K562 (cell line): ENCODE measurements at regions not wholly inside any gene's neighbourhood (a gene's known extent, or its start where the extent isn't known, plus 50 kb on each side); places are given as distances from the start of the nearest gene placed in this dataset.

ENCODE experiments used
- CBX5 ChIP-seq: IDR thresholded peaks from 2 replicates; pipeline ENCODE4 v1.6.1; 2014; ENCODE audit warnings: low read depth, borderline replicate concordance
- MYBL2 ChIP-seq, 2 experiments: fragments of 450-650 bp in 1 of 2; sonication (generic) in 1 of 2; formaldehyde crosslinking in 1 of 2; IDR thresholded peaks; 2 replicates each; pipeline versions ENCODE4 v1.6.1 to v1.8.1; 2017 to 2022; ENCODE audit warnings: borderline replicate concordance in 1 of 2, inconsistent platforms in 1 of 2, low read depth in 1 of 2, mild to moderate bottlenecking in 1 of 2, missing genetic modification reagents in 1 of 2, moderate library complexity in 1 of 2
- NONO ChIP-seq, 2 experiments: fragments of 200-400 bp in 1 of 2; fragments of 450-650 bp in 1 of 2; formaldehyde crosslinking in 1 of 2; IDR thresholded peaks; 2 replicates each; pipeline ENCODE4 v1.6.1; 2017; ENCODE audit warnings: low read depth in 2 of 2, mild to moderate bottlenecking in 2 of 2, moderate library complexity in 2 of 2, low read length in 1 of 2
- POLR2AphosphoS5 ChIP-seq: IDR thresholded peaks from 2 replicates; pipeline ENCODE4 v1.6.1; 2011; ENCODE audit warnings: mild to moderate bottlenecking, low read depth, low read length, moderate library complexity; ENCODE audit not compliant: control insufficient read depth, insufficient read depth
- SMARCC2 ChIP-seq: fragments of 450-650 bp; IDR thresholded peaks from 2 replicates; pipeline ENCODE4 v1.6.1; 2017; ENCODE audit warnings: antibody characterized with exemption, moderate library complexity, mild to moderate bottlenecking, low read depth
- SMC3 ChIP-seq: conservative IDR thresholded peaks from 2 replicates; pipeline ENCODE4 v1.6.1; 2011; ENCODE audit warnings: low read depth, low read length, improper control_type of control experiment; ENCODE audit not compliant: insufficient read depth
- SNIP1 ChIP-seq: fragments of 450-650 bp; IDR thresholded peaks from 2 replicates; pipeline ENCODE4 v1.7.1; 2017; ENCODE audit warnings: low read depth, mild to moderate bottlenecking
- YY1 ChIP-seq, 3 experiments: IDR thresholded peaks; 2 replicates each; pipeline ENCODE4 v1.6.1; 2011; ENCODE audit warnings: low read length in 2 of 3, mild to moderate bottlenecking in 2 of 3, moderate library complexity in 2 of 3, borderline replicate concordance in 1 of 3, control low read depth in 1 of 3, low read depth in 1 of 3; ENCODE audit not compliant: insufficient read depth in 3 of 3, insufficient replicate concordance in 2 of 3, control insufficient read depth in 1 of 3, insufficient read length in 1 of 3; ENCODE audit errors: extremely low read depth in 1 of 3
- ZNF79 ChIP-seq: fragments of 250-450 bp; sonication (Bioruptor Pico); IDR thresholded peaks from 2 replicates; pipeline ENCODE4 v1.4.0; 2020; ENCODE audit warnings: low read depth, mild to moderate bottlenecking, moderate library complexity
- ZZZ3 ChIP-seq: fragments of 450-650 bp; IDR thresholded peaks from 2 replicates; pipeline ENCODE4 v1.6.1; 2016; ENCODE audit warnings: antibody characterized with exemption, mild to moderate bottlenecking, moderate library complexity
- TF ChIP-seq, protein P1 (sequence below), 3 experiments: IDR thresholded peaks in 2 of 3; conservative IDR thresholded peaks in 1 of 3; 2 replicates each; pipeline ENCODE4 v1.5.1; 2011 to 2012; ENCODE audit warnings: low read length in 3 of 3, mild to moderate bottlenecking in 3 of 3, control low read depth in 2 of 3, improper control_type of control experiment in 1 of 3, inconsistent platforms in 1 of 3, low read depth in 1 of 3, mixed read lengths in 1 of 3, moderate library complexity in 1 of 3; ENCODE audit not compliant: insufficient read depth in 2 of 3
- TF ChIP-seq, protein P2 (sequence below): fragments of 450-650 bp; formaldehyde crosslinking; IDR thresholded peaks from 2 replicates; pipeline ENCODE4 v1.4.0; 2022; ENCODE audit warnings: mild to moderate bottlenecking, moderate library complexity

DNA sequence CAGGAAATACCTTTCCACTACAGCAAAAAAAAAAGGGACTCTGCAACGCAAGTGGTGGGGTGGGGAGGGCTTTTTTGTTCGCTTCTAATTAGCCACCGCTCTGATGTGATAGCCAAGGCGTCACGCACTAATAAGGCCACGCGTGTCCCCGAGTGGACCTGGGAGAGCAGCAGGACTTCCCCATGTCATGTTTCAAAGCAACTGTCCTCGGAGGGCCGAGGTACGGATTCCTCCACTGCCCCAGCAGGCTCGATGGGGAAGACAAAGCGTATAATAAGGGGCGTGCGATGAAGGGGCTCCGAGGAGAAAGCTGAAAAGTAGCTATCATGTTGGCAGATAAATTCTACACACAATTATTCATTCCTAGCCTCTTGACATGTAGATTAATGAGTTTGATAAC lies 179.7 kb upstream of the ZNF507 start:
- no peak for TF ChIP-seq POLR2AphosphoS5
- TF ChIP-seq CBX5, result no peak
- no peak for TF ChIP-seq SMARCC2
- TF ChIP-seq, protein P1, sequence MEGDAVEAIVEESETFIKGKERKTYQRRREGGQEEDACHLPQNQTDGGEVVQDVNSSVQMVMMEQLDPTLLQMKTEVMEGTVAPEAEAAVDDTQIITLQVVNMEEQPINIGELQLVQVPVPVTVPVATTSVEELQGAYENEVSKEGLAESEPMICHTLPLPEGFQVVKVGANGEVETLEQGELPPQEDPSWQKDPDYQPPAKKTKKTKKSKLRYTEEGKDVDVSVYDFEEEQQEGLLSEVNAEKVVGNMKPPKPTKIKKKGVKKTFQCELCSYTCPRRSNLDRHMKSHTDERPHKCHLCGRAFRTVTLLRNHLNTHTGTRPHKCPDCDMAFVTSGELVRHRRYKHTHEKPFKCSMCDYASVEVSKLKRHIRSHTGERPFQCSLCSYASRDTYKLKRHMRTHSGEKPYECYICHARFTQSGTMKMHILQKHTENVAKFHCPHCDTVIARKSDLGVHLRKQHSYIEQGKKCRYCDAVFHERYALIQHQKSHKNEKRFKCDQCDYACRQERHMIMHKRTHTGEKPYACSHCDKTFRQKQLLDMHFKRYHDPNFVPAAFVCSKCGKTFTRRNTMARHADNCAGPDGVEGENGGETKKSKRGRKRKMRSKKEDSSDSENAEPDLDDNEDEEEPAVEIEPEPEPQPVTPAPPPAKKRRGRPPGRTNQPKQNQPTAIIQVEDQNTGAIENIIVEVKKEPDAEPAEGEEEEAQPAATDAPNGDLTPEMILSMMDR (IDR thresholded peaks at IDR 0.05 in 2 of 3, conservative IDR thresholded peaks at IDR 0.05 in 1 of 3; ENCODE audit: insufficient read depth in 2 of 3, low read depth in 1 of 3, low read length in 3 of 3), result no peak
- TF ChIP-seq SMC3, result no peak
- TF ChIP-seq NONO (IDR thresholded peaks at IDR 0.05; ENCODE audit: low read depth in 2 of 2, low read length in 1 of 2), result no peak
- TF ChIP-seq ZZZ3, result no peak
- no peak for TF ChIP-seq SNIP1
- TF ChIP-seq ZNF79, result no peak
- no peak for TF ChIP-seq MYBL2 (IDR thresholded peaks at IDR 0.05; ENCODE audit: low read depth)
- TF ChIP-seq MYBL2 (CRISPR knock-in tag; IDR thresholded peaks at IDR 0.05; ENCODE audit: borderline replicate concordance), result no peak
- TF ChIP-seq YY1 (IDR thresholded peaks at IDR 0.05; ENCODE audit: borderline replicate concordance in 1 of 3, control insufficient read depth in 1 of 3, extremely low read depth in 1 of 3, insufficient read depth in 3 of 3, insufficient read length in 1 of 3, insufficient replicate concordance in 2 of 3, low read depth in 1 of 3, low read length in 2 of 3), result no peak
- TF ChIP-seq, protein P2, sequence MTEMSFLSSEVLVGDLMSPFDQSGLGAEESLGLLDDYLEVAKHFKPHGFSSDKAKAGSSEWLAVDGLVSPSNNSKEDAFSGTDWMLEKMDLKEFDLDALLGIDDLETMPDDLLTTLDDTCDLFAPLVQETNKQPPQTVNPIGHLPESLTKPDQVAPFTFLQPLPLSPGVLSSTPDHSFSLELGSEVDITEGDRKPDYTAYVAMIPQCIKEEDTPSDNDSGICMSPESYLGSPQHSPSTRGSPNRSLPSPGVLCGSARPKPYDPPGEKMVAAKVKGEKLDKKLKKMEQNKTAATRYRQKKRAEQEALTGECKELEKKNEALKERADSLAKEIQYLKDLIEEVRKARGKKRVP (CRISPR knock-in tag), result no peak
